GM23338 (cell line): ENCODE measurements at regions not wholly inside any gene's neighbourhood (a gene's known extent, or its start where the extent isn't known, plus 50 kb on each side); places are given as distances from the start of the nearest gene placed in this dataset.

Source experiments
- CREB1 ChIP-seq: fragments of 250-450 bp; sonication (Bioruptor Pico); IDR thresholded peaks from 2 replicates; pipeline ENCODE4 v1.5.0; 2020; ENCODE audit warnings: low read depth, mild to moderate bottlenecking, moderate library complexity
- EZH2 ChIP-seq: fragments of 200-600 bp; sonication (generic); IDR thresholded peaks from one replicate; pipeline ENCODE4 v1.8.0; 2017; ENCODE audit warnings: antibody characterized with exemption, mild to moderate bottlenecking, low read depth; ENCODE audit not compliant: unreplicated experiment
- EZH2phosphoT487 ChIP-seq: fragments of 200-600 bp; sonication (generic); IDR thresholded peaks from one replicate; pipeline ENCODE4 v1.8.1; 2018; ENCODE audit warnings: antibody characterized with exemption; ENCODE audit not compliant: unreplicated experiment
- JUNB ChIP-seq: IDR thresholded peaks from one replicate; pipeline ENCODE4 v1.6.1; 2016; ENCODE audit warnings: antibody characterized with exemption; ENCODE audit not compliant: unreplicated experiment
- POLR2AphosphoS5 ChIP-seq: IDR thresholded peaks from 2 replicates; pipeline ENCODE4 v1.6.1; 2016; ENCODE audit warnings: antibody characterized with exemption, low read depth
- STAT1 ChIP-seq: IDR thresholded peaks from one replicate; pipeline ENCODE4 v1.6.1; 2016; ENCODE audit warnings: antibody characterized with exemption; ENCODE audit not compliant: unreplicated experiment
- TF ChIP-seq, protein P1 (sequence below), 2 experiments: fragments of 200-600 bp in 1 of 2; sonication (generic) in 1 of 2; conservative IDR thresholded peaks; 2 replicates each; pipeline versions ENCODE4 v1.5.1 to v1.6.1; 2016 to 2017; ENCODE audit warnings: antibody characterized with exemption in 2 of 2, low read depth in 2 of 2, mild to moderate bottlenecking in 2 of 2, moderate library complexity in 1 of 2
- TF ChIP-seq, protein P2 (sequence below): IDR thresholded peaks from one replicate; pipeline ENCODE4 v1.6.1; 2018; ENCODE audit warnings: antibody characterized with exemption; ENCODE audit not compliant: unreplicated experiment
- TF ChIP-seq, protein P3 (sequence below): IDR thresholded peaks from 2 replicates; pipeline ENCODE4 v1.6.1; 2016; ENCODE audit warnings: antibody characterized with exemption
- TF ChIP-seq, protein P4 (sequence below): fragments of 250-450 bp; sonication (Bioruptor Pico); IDR thresholded peaks from 2 replicates; pipeline ENCODE4 v1.5.0; 2020; ENCODE audit warnings: mild to moderate bottlenecking, moderate library complexity

DNA sequence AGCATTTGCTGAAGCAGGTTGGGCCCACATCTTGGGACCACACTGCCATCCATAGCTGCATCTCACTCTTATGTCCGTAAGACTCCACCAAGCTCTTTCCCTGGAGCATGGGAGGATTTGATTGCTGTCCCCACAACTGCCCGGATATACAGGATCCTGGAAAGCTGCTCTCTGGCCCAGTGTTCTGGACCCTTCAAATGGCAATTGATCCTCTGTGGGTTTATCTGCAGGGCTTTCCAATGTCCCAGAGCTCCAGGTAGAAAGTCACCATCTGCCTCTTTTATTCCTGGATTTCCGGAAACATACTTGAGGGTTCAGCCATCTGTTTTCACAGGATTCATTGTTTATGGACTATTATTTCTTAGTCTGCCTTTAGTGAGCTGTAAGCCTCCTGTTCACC, 214.6 kb downstream of the SREK1 start:
- TF ChIP-seq, protein P1, sequence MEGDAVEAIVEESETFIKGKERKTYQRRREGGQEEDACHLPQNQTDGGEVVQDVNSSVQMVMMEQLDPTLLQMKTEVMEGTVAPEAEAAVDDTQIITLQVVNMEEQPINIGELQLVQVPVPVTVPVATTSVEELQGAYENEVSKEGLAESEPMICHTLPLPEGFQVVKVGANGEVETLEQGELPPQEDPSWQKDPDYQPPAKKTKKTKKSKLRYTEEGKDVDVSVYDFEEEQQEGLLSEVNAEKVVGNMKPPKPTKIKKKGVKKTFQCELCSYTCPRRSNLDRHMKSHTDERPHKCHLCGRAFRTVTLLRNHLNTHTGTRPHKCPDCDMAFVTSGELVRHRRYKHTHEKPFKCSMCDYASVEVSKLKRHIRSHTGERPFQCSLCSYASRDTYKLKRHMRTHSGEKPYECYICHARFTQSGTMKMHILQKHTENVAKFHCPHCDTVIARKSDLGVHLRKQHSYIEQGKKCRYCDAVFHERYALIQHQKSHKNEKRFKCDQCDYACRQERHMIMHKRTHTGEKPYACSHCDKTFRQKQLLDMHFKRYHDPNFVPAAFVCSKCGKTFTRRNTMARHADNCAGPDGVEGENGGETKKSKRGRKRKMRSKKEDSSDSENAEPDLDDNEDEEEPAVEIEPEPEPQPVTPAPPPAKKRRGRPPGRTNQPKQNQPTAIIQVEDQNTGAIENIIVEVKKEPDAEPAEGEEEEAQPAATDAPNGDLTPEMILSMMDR (conservative IDR thresholded peaks at IDR 0.05; ENCODE audit: low read depth in 2 of 2) = no peak
- TF ChIP-seq POLR2AphosphoS5 (no peak), EZH2phosphoT487 (no peak), JUNB (no peak), CREB1 (CRISPR knock-in tag) (no peak), EZH2 (no peak), STAT1 (no peak)
- TF ChIP-seq, protein P2, sequence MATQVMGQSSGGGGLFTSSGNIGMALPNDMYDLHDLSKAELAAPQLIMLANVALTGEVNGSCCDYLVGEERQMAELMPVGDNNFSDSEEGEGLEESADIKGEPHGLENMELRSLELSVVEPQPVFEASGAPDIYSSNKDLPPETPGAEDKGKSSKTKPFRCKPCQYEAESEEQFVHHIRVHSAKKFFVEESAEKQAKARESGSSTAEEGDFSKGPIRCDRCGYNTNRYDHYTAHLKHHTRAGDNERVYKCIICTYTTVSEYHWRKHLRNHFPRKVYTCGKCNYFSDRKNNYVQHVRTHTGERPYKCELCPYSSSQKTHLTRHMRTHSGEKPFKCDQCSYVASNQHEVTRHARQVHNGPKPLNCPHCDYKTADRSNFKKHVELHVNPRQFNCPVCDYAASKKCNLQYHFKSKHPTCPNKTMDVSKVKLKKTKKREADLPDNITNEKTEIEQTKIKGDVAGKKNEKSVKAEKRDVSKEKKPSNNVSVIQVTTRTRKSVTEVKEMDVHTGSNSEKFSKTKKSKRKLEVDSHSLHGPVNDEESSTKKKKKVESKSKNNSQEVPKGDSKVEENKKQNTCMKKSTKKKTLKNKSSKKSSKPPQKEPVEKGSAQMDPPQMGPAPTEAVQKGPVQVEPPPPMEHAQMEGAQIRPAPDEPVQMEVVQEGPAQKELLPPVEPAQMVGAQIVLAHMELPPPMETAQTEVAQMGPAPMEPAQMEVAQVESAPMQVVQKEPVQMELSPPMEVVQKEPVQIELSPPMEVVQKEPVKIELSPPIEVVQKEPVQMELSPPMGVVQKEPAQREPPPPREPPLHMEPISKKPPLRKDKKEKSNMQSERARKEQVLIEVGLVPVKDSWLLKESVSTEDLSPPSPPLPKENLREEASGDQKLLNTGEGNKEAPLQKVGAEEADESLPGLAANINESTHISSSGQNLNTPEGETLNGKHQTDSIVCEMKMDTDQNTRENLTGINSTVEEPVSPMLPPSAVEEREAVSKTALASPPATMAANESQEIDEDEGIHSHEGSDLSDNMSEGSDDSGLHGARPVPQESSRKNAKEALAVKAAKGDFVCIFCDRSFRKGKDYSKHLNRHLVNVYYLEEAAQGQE = no peak
- TF ChIP-seq, protein P3, sequence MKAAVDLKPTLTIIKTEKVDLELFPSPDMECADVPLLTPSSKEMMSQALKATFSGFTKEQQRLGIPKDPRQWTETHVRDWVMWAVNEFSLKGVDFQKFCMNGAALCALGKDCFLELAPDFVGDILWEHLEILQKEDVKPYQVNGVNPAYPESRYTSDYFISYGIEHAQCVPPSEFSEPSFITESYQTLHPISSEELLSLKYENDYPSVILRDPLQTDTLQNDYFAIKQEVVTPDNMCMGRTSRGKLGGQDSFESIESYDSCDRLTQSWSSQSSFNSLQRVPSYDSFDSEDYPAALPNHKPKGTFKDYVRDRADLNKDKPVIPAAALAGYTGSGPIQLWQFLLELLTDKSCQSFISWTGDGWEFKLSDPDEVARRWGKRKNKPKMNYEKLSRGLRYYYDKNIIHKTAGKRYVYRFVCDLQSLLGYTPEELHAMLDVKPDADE = no peak
- TF ChIP-seq, protein P4, sequence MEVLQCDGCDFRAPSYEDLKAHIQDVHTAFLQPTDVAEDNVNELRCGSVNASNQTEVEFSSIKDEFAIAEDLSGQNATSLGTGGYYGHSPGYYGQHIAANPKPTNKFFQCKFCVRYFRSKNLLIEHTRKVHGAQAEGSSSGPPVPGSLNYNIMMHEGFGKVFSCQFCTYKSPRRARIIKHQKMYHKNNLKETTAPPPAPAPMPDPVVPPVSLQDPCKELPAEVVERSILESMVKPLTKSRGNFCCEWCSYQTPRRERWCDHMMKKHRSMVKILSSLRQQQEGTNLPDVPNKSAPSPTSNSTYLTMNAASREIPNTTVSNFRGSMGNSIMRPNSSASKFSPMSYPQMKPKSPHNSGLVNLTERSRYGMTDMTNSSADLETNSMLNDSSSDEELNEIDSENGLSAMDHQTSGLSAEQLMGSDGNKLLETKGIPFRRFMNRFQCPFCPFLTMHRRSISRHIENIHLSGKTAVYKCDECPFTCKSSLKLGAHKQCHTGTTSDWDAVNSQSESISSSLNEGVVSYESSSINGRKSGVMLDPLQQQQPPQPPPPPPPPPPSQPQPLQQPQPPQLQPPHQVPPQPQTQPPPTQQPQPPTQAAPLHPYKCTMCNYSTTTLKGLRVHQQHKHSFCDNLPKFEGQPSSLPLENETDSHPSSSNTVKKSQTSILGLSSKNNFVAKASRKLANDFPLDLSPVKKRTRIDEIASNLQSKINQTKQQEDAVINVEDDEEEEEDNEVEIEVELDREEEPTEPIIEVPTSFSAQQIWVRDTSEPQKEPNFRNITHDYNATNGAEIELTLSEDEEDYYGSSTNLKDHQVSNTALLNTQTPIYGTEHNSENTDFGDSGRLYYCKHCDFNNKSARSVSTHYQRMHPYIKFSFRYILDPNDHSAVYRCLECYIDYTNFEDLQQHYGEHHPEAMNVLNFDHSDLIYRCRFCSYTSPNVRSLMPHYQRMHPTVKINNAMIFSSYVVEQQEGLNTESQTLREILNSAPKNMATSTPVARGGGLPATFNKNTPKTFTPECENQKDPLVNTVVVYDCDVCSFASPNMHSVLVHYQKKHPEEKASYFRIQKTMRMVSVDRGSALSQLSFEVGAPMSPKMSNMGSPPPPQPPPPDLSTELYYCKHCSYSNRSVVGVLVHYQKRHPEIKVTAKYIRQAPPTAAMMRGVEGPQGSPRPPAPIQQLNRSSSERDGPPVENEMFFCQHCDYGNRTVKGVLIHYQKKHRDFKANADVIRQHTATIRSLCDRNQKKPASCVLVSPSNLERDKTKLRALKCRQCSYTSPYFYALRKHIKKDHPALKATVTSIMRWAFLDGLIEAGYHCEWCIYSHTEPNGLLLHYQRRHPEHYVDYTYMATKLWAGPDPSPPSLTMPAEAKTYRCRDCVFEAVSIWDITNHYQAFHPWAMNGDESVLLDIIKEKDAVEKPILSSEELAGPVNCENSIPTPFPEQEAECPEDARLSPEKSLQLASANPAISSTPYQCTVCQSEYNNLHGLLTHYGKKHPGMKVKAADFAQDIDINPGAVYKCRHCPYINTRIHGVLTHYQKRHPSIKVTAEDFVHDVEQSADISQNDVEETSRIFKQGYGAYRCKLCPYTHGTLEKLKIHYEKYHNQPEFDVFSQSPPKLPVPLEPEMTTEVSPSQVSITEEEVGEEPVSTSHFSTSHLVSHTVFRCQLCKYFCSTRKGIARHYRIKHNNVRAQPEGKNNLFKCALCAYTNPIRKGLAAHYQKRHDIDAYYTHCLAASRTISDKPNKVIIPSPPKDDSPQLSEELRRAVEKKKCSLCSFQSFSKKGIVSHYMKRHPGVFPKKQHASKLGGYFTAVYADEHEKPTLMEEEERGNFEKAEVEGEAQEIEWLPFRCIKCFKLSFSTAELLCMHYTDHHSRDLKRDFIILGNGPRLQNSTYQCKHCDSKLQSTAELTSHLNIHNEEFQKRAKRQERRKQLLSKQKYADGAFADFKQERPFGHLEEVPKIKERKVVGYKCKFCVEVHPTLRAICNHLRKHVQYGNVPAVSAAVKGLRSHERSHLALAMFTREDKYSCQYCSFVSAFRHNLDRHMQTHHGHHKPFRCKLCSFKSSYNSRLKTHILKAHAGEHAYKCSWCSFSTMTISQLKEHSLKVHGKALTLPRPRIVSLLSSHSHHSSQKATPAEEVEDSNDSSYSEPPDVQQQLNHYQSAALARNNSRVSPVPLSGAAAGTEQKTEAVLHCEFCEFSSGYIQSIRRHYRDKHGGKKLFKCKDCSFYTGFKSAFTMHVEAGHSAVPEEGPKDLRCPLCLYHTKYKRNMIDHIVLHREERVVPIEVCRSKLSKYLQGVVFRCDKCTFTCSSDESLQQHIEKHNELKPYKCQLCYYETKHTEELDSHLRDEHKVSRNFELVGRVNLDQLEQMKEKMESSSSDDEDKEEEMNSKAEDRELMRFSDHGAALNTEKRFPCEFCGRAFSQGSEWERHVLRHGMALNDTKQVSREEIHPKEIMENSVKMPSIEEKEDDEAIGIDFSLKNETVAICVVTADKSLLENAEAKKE (CRISPR knock-in tag) = no peak
